Mesendoderm (in vitro differentiated cells): ENCODE measurements at regions not wholly inside any gene's neighbourhood (a gene's known extent, or its start where the extent isn't known, plus 50 kb on each side); places are given as distances from the start of the nearest gene placed in this dataset.

Experiments used
- DNase-seq: peaks from one replicate; pipeline ENCODE4 v3.0.0; 2013
- H2AK5ac ChIP-seq: 2 replicates; pipeline ENCODE4 v1.6.1; 2013; ENCODE audit warnings: low read length, inconsistent platforms
- H2BK120ac ChIP-seq: 2 replicates; pipeline ENCODE4 v1.6.1; 2013; ENCODE audit warnings: low read depth, mild to moderate bottlenecking, low read length, moderate library complexity, mixed read lengths
- H2BK15ac ChIP-seq: replicated peaks from 2 replicates; pipeline ENCODE4 v1.6.1; 2013; ENCODE audit warnings: low read depth, mild to moderate bottlenecking, moderate library complexity
- H2BK5ac ChIP-seq: 2 replicates; pipeline ENCODE4 v1.6.1; 2013; ENCODE audit warnings: low read length, inconsistent platforms
- H3K18ac ChIP-seq: 2 replicates; pipeline ENCODE4 v1.6.1; 2013; ENCODE audit warnings: mild to moderate bottlenecking, low read length, mixed read lengths
- H3K23ac ChIP-seq: one replicate; pipeline ENCODE4 v1.6.1; 2013; ENCODE audit warnings: low read length
- H3K27ac ChIP-seq: 2 replicates; pipeline ENCODE4 v1.5.1; 2013; ENCODE audit warnings: low read depth, mild to moderate bottlenecking, inconsistent platforms, low read length, moderate library complexity
- H3K27me3 ChIP-seq: 2 replicates; pipeline ENCODE4 v1.6.1; 2013; ENCODE audit warnings: low read length, control low read depth, mild to moderate bottlenecking, inconsistent platforms; ENCODE audit not compliant: insufficient read depth, poor library complexity
- H3K36me3 ChIP-seq: 2 replicates; pipeline ENCODE4 v1.6.1; 2013; ENCODE audit warnings: low read length, inconsistent platforms; ENCODE audit not compliant: control insufficient read depth, insufficient read depth
- H3K4ac ChIP-seq: one replicate; pipeline ENCODE4 v1.6.1; 2013; ENCODE audit warnings: low read depth, mild to moderate bottlenecking, low read length, moderate library complexity
- H3K4me1 ChIP-seq: 2 replicates; pipeline ENCODE4 v1.6.1; 2013; ENCODE audit warnings: low read depth, low read length, inconsistent platforms; ENCODE audit not compliant: control insufficient read depth
- H3K4me2 ChIP-seq: 2 replicates; pipeline ENCODE4 v1.6.1; 2013; ENCODE audit warnings: low read length
- H3K4me3 ChIP-seq: 2 replicates; pipeline ENCODE4 v1.5.1; 2013; ENCODE audit warnings: mild to moderate bottlenecking, low read length
- H3K56ac ChIP-seq: one replicate; pipeline ENCODE4 v1.6.1; 2013; ENCODE audit warnings: low read length
- H3K79me1 ChIP-seq: 2 replicates; pipeline ENCODE4 v1.6.1; 2013; ENCODE audit warnings: low read length, inconsistent platforms
- H3K79me2 ChIP-seq: 2 replicates; pipeline ENCODE4 v1.6.1; 2013; ENCODE audit warnings: mild to moderate bottlenecking, low read length; ENCODE audit not compliant: control insufficient read depth, insufficient read depth
- H3K9ac ChIP-seq: 2 replicates; pipeline ENCODE4 v1.6.1; 2013; ENCODE audit warnings: low read length, inconsistent platforms
- H4K5ac ChIP-seq: one replicate; pipeline ENCODE4 v1.6.1; 2013; ENCODE audit warnings: low read length
- H4K8ac ChIP-seq: one replicate; pipeline ENCODE4 v1.6.1; 2013; ENCODE audit warnings: low read depth, mild to moderate bottlenecking, control low read depth, low read length, moderate library complexity
- WGBS: extraction: QIAGEN DNeasy Blood & Tissue Kit; methylation state at CpG from one replicate; pipeline ENCODE4 v1.1.7; 2013; ENCODE audit warnings: low lambda C conversion rate, missing lambda C conversion rate; ENCODE audit not compliant: insufficient coverage; ENCODE audit errors: extremely low coverage; 5-methylcytosine and 5-hydroxymethylcytosine counted together

GRCh38 chr4:152243896-152244595 is 291.8 kb downstream of the FBXW7 start:
- no peak overlapping the region for H3K4me3 ChIP-seq
- WGBS = no CpG with 5 or more reads among the region's 11 CpGs
- H3K4me2 ChIP-seq = no peak overlapping the region
- H3K27ac ChIP-seq = no peak overlapping the region
- H3K9ac ChIP-seq = no peak overlapping the region
- no peaks in the 10 kb centered on the region for H3K79me2 ChIP-seq
- no peak overlapping the region for H3K18ac ChIP-seq
- no peak overlapping the region for H4K8ac ChIP-seq
- H2BK120ac ChIP-seq = no peak overlapping the region
- H3K23ac ChIP-seq = no peak overlapping the region
- H2BK15ac ChIP-seq = no peak overlapping the region
- H3K27me3 ChIP-seq = no peaks in the 10 kb centered on the region
- H3K79me1 ChIP-seq = no peaks in the 10 kb centered on the region
- no peak overlapping the region for H4K5ac ChIP-seq
- no peak overlapping the region for H2BK5ac ChIP-seq
- H2AK5ac ChIP-seq = no peak overlapping the region
- H3K4ac ChIP-seq = no peak overlapping the region
- H3K36me3 ChIP-seq = no peaks in the 10 kb centered on the region
- H3K4me1 ChIP-seq = no peaks in the 10 kb centered on the region
- H3K56ac ChIP-seq = no peak overlapping the region
- DNase-seq = no peak

DNA sequence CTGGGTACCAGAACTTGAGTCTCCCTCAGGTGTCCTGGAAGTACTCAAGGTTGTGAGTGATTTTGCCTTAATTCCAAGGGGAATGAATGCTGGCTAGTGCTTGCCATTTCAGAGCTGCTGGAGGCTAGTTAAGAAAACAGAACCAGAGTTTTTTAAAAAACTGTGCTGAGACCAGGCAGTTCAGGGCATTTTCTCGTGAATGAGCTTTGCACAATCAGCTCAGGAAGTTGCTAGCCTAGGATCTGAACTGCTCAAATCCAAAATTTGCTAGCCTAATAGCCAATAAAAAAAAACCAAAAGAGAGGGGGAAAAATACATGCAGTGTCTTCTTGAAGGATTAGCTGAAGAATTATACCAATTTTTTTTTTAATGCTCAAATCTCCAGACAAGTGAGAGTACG is 292.7 kb downstream of the FBXW7 start:
- no CpG with 5 or more reads among the region's 2 CpGs for WGBS
- Histone ChIP-seq H3K18ac (no peak overlapping the region), H2AK5ac (no peak overlapping the region), H2BK120ac (no peak overlapping the region), H2BK5ac (no peak overlapping the region), H3K36me3 (no peaks in the 10 kb centered on the region), H3K4me3 (no peak overlapping the region), H3K56ac (no peak overlapping the region), H3K79me2 (no peaks in the 10 kb centered on the region), H3K27me3 (no peaks in the 10 kb centered on the region), H3K27ac (no peak overlapping the region), H3K4me1 (no peaks in the 10 kb centered on the region), H4K8ac (no peak overlapping the region), H4K5ac (no peak overlapping the region), H3K9ac (no peak overlapping the region), H3K79me1 (no peaks in the 10 kb centered on the region), H2BK15ac (no peak overlapping the region), H3K23ac (no peak overlapping the region), H3K4me2 (no peak overlapping the region), H3K4ac (no peak overlapping the region)
- DNase-seq = no peak

DNA sequence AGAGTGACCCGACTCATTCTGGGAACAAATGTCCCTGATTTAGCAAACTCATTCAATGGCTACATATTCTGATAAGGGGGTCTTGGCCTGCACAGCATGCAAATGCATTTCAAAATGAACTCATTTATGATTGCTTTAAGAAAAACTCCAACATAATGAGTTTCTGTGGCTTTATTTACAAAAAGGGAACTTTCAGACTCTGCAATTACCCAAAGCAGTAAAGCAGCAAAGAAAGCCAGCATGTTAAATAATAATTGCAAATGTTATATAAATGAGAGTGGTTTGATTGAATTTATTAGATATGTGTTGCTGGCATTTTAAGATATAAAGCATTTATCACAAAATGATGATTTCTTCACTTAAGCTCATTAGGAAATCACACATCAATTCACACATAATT is 295.7 kb downstream of the FBXW7 start:
- no peaks in the 10 kb centered on the region for H3K27me3 ChIP-seq
- H3K4ac ChIP-seq = no peak overlapping the region
- no peak overlapping the region for H4K5ac ChIP-seq
- no peak overlapping the region for H3K4me2 ChIP-seq
- no peaks in the 10 kb centered on the region for H3K4me1 ChIP-seq
- H3K56ac ChIP-seq = no peak overlapping the region
- H2BK5ac ChIP-seq = no peak overlapping the region
- no peak for DNase-seq
- H2BK15ac ChIP-seq = no peak overlapping the region
- H3K9ac ChIP-seq = no peak overlapping the region
- no peak overlapping the region for H2AK5ac ChIP-seq
- no CpG with 5 or more reads among the region's 1 CpG for WGBS
- no peak overlapping the region for H3K23ac ChIP-seq
- H2BK120ac ChIP-seq = no peak overlapping the region
- H3K79me1 ChIP-seq = no peaks in the 10 kb centered on the region
- no peak overlapping the region for H3K18ac ChIP-seq
- no peak overlapping the region for H3K27ac ChIP-seq
- H3K4me3 ChIP-seq = no peak overlapping the region
- no peaks in the 10 kb centered on the region for H3K36me3 ChIP-seq
- H4K8ac ChIP-seq = no peak overlapping the region
- H3K79me2 ChIP-seq = no peaks in the 10 kb centered on the region

DNA sequence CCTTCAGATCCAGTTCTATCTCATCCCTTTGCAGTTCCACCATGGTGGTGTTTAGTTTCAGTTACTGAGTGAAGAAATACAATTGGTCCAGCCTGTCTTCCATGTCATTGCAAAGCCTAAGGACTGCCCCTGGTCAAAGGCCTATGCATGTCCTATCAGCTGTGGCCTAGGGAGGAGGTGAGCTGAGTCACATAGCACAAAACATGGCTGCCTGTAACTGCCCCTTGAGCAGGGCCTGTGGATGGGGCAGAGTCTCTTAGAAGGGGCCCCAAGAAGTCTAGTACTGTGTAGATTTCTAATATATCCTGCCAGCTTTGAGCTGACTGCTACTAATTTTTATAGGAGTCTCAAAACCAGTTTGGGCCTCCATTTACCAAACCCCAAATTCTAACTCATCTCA is 296.7 kb downstream of the FBXW7 start:
- Histone ChIP-seq H3K23ac (no peak overlapping the region), H2AK5ac (no peak overlapping the region), H4K5ac (no peak overlapping the region), H3K79me1 (no peaks in the 10 kb centered on the region), H3K4ac (no peak overlapping the region), H3K18ac (no peak overlapping the region), H4K8ac (no peak overlapping the region), H3K27me3 (no peaks in the 10 kb centered on the region), H3K36me3 (no peaks in the 10 kb centered on the region), H3K4me2 (no peak overlapping the region), H2BK120ac (no peak overlapping the region), H3K79me2 (no peaks in the 10 kb centered on the region), H3K4me3 (no peak overlapping the region), H3K56ac (no peak overlapping the region), H2BK5ac (no peak overlapping the region), H3K27ac (no peak overlapping the region), H3K9ac (no peak overlapping the region), H2BK15ac (no peak overlapping the region), H3K4me1 (no peaks in the 10 kb centered on the region)
- no peak for DNase-seq

DNA sequence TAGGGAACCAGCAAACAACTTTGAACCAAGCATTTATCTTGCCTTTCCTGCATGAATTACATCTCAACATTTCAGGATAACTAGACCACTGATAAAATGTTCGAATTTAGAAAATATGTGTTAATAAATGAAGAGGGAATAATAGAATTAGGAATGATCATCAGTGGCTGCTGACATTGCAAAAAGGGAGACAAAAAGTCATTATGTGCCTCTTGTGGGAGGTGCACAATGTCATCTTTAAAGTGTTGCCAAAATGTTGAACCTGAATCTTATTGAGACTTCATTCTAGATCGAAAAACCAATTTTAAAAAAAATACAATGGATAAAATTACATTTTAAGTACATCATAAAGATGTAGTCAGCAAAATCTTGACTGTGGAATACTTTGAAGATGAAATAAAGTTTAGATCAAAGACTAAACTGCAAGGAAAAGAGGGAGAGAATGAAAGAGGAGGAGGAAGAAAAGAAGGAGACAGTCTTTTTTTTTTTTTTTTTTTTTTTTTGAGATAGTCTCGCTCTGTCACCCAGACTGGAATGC is 299.3 kb downstream of the FBXW7 start:
- WGBS = no CpG with 5 or more reads among the region's 3 CpGs
- H3K27me3 ChIP-seq = no peaks in the 10 kb centered on the region

DNA sequence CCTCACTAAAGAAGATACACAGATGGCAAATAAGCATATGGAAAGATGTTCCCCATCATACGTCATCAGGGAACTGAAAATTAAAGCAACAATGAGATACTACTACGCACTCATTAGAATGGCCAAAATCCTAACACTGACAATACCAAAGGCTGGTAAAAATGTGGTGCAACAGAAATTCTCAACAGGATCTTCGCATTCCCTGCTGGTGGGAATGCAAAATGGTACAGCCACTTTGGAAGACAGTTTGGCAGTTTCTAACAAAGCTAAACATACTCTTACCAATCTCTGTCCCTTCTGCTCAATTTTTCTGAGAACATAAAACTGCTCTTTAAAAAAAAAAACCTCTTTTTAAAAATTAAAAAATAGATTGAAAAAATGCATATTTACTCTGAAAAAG is 300.2 kb downstream of the FBXW7 start:
- Histone ChIP-seq H3K4me2 (no peak overlapping the region), H3K18ac (no peak overlapping the region), H3K79me1 (no peaks in the 10 kb centered on the region), H4K5ac (no peak overlapping the region), H3K23ac (no peak overlapping the region), H4K8ac (no peak overlapping the region), H3K4me1 (no peaks in the 10 kb centered on the region), H3K4me3 (no peak overlapping the region), H3K9ac (no peak overlapping the region), H3K36me3 (no peaks in the 10 kb centered on the region), H3K79me2 (no peaks in the 10 kb centered on the region), H2BK5ac (no peak overlapping the region), H3K27ac (no peak overlapping the region), H3K4ac (no peak overlapping the region), H2BK15ac (no peak overlapping the region), H2BK120ac (no peak overlapping the region), H2AK5ac (no peak overlapping the region), H3K56ac (no peak overlapping the region), H3K27me3 (no peaks in the 10 kb centered on the region)
- WGBS = no CpG with 5 or more reads among the region's 3 CpGs
- DNase-seq = peak; percentile 31

More for the DNA sequence above, 299.3 kb downstream of the FBXW7 start:
- Histone ChIP-seq H3K4me3 (no peak overlapping the region), H4K8ac (no peak overlapping the region), H3K36me3 (no peaks in the 10 kb centered on the region), H2BK120ac (no peak overlapping the region), H3K4ac (no peak overlapping the region), H3K27ac (no peak overlapping the region), H3K4me1 (no peaks in the 10 kb centered on the region), H3K79me2 (no peaks in the 10 kb centered on the region), H2AK5ac (no peak overlapping the region), H3K9ac (no peak overlapping the region), H3K23ac (no peak overlapping the region), H3K79me1 (no peaks in the 10 kb centered on the region), H2BK15ac (no peak overlapping the region), H3K18ac (no peak overlapping the region), H4K5ac (no peak overlapping the region), H3K56ac (no peak overlapping the region), H3K4me2 (no peak overlapping the region), H2BK5ac (no peak overlapping the region)
- DNase-seq = no peak
